T-helper 2 cell treated with Interferon-gamma antibody and Interleukin-4, amounts not matched to agents 5 μg/mL and 100 μg/mL, for 36 hours (primary cell): ENCODE measurements at regions not wholly inside any gene's neighbourhood (a gene's known extent, or its start where the extent isn't known, plus 50 kb on each side); places are given as distances from the start of the nearest gene placed in this dataset.

Experiments used
- DNase-seq: peaks from one replicate; pipeline ENCODE4 v3.0.0; 2021; ENCODE audit warnings: low spot score
- H3K27ac Mint-ChIP-seq: one replicate; pipeline ENCODE4 v1.8.0; 2021; ENCODE audit warnings: mild to moderate bottlenecking, mixed read lengths
- H3K27me3 Mint-ChIP-seq: one replicate; pipeline ENCODE4 v1.8.0; 2021; ENCODE audit warnings: low read depth, mixed read lengths
- H3K36me3 Mint-ChIP-seq: one replicate; pipeline ENCODE4 v1.8.0; 2021; ENCODE audit warnings: low read depth, mixed read lengths
- H3K4me1 Mint-ChIP-seq: one replicate; pipeline ENCODE4 v1.8.0; 2021; ENCODE audit warnings: low read depth, mixed read lengths
- H3K4me3 Mint-ChIP-seq: one replicate; pipeline ENCODE4 v1.8.0; 2022; ENCODE audit warnings: mild to moderate bottlenecking, moderate library complexity, mixed read lengths
- H3K9me3 Mint-ChIP-seq: one replicate; pipeline ENCODE4 v1.8.0; 2021; ENCODE audit warnings: mixed read lengths

DNA sequence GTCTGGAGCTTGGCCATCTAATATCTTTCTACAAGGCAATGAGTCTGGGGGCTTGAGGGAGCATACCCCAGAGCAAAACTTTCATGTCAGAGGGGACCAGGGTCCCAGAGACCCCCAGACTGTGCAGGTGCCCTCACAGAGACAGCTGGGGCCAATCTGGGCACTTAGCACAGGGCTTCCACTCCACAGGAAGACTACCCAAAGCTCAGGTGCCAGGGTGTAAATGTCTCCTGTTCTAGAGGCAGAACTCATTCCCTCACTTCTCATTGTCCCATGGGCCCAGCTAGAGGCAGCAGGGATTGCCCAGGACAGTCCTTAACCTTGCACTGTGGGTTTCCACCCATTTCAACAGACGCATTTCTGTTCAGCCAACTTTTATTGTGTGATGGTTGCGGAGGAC is 246.9 kb downstream of the ACTR3B start:
- Mint-ChIP-seq H3K27me3 (no peaks in the 10 kb centered on the region), H3K27ac (no peak overlapping the region), H3K4me3 (no peak overlapping the region), H3K9me3 (peaks cover 5% of the 10 kb centered on the region), H3K36me3 (no peaks in the 10 kb centered on the region), H3K4me1 (no peaks in the 10 kb centered on the region)
- DNase-seq = no peak

- DNase-seq = no peak
- H3K4me3 Mint-ChIP-seq = no peak overlapping the region
- no peaks in the 10 kb centered on the region for H3K9me3 Mint-ChIP-seq
- no peaks in the 10 kb centered on the region for H3K27me3 Mint-ChIP-seq
- no peaks in the 10 kb centered on the region for H3K36me3 Mint-ChIP-seq
- no peaks in the 10 kb centered on the region for H3K4me1 Mint-ChIP-seq
- H3K27ac Mint-ChIP-seq = no peak overlapping the region
Measured at GRCh38 chr7:153006911-153007310, 247.4 kb downstream of the ACTR3B start.

DNA sequence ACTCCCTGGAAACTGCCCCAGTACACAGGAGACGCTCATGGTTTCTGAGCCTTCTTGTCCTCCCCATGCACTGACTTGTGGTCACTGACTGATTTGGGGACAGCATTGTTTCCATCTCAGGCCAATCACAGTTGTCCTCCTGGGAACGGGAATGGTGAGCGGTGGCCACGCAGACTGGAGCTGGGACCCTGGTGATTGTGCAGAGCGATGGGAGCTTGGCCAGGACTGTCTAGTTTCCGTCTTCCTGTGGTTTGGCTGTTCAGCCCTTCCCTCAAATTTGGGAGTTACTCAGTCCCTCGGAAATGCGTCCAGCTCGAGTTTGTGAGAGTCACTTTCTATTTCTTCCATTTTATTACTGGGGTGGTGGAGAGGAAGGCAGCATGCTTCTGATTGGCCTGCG is 250.9 kb downstream of the ACTR3B start:
- H3K4me1 Mint-ChIP-seq = no peaks in the 10 kb centered on the region
- H3K9me3 Mint-ChIP-seq = no peaks in the 10 kb centered on the region

GRCh38 chr7:153012203-153012602 is 252.7 kb downstream of the ACTR3B start:
- H3K27me3 Mint-ChIP-seq = no peaks in the 10 kb centered on the region
- no peaks in the 10 kb centered on the region for H3K36me3 Mint-ChIP-seq
- no peaks in the 10 kb centered on the region for H3K9me3 Mint-ChIP-seq
- no peaks in the 10 kb centered on the region for H3K4me1 Mint-ChIP-seq
- H3K27ac Mint-ChIP-seq = no peak overlapping the region
- no peak for DNase-seq
- H3K4me3 Mint-ChIP-seq = no peak overlapping the region

More for the DNA sequence above, 250.9 kb downstream of the ACTR3B start:
- Mint-ChIP-seq H3K27ac (no peak overlapping the region), H3K27me3 (no peaks in the 10 kb centered on the region), H3K36me3 (no peaks in the 10 kb centered on the region), H3K4me3 (no peak overlapping the region)
- DNase-seq = no peak

DNA sequence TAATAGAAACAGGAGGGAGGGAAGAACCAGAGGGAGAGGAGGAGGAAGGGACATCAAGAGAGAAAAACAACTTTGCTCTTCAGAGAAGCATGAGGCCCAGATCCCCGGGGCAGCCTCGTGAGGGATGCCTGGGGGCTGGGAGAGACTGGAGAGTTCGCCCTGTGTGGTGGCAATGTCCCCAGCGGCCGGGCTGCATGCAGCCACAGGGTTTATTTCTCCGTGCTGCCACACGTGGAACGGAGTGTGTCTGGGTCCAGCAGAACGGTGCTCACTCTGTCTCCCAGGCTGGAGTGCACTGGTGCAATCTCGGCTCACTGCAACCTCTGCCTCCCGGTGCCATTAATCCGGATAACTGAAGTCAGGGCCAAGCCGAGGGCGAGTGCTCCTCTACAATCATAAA is 257.7 kb downstream of the ACTR3B start:
- no peak overlapping the region for H3K27ac Mint-ChIP-seq

DNA sequence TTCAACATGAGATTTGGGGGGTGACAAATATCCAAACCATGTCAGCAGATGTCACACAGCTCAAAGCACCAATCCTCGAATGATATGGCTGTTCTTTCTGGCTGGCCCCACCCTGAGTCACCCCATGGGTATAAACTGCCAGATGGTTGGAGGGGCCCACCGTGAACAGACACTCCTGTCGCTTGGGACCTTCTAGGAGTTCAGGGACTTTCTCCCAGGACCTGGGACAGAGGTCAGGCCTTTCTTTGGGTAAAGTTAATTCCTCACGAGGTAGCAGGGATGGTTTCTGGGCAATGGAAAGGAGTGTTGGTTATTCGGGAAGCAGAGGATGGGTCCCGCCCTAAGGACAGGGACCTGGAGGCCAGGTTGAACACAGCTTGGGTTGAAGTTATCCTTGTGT is 262.0 kb downstream of the ACTR3B start:
- DNase-seq = no peak
- H3K27me3 Mint-ChIP-seq = no peaks in the 10 kb centered on the region

More for the DNA sequence above, 257.7 kb downstream of the ACTR3B start:
- Mint-ChIP-seq H3K36me3 (no peaks in the 10 kb centered on the region), H3K9me3 (no peaks in the 10 kb centered on the region), H3K4me3 (no peak overlapping the region), H3K27me3 (no peaks in the 10 kb centered on the region), H3K4me1 (no peaks in the 10 kb centered on the region)
- no peak for DNase-seq

GRCh38 chr7:153022475-153023193 is 263.1 kb downstream of the ACTR3B start:
- no peak for DNase-seq
- Mint-ChIP-seq H3K27me3 (no peaks in the 10 kb centered on the region), H3K4me3 (no peak overlapping the region), H3K9me3 (no peaks in the 10 kb centered on the region), H3K27ac (no peak overlapping the region), H3K36me3 (no peaks in the 10 kb centered on the region), H3K4me1 (no peaks in the 10 kb centered on the region)

More for the DNA sequence above, 262.0 kb downstream of the ACTR3B start:
- H3K36me3 Mint-ChIP-seq = no peaks in the 10 kb centered on the region
- H3K9me3 Mint-ChIP-seq = no peaks in the 10 kb centered on the region
- no peak overlapping the region for H3K27ac Mint-ChIP-seq
- no peaks in the 10 kb centered on the region for H3K4me1 Mint-ChIP-seq
- no peak overlapping the region for H3K4me3 Mint-ChIP-seq

- H3K9me3 Mint-ChIP-seq = no peaks in the 10 kb centered on the region
Measured at GRCh38 chr7:153023194-153023592, 263.6 kb downstream of the ACTR3B start.

GRCh38 chr7:153027210-153027609 is 267.7 kb downstream of the ACTR3B start:
- no peaks in the 10 kb centered on the region for H3K4me1 Mint-ChIP-seq
- DNase-seq = no peak
- no peaks in the 10 kb centered on the region for H3K36me3 Mint-ChIP-seq
- H3K27ac Mint-ChIP-seq = no peak overlapping the region
- H3K4me3 Mint-ChIP-seq = no peak overlapping the region
- no peaks in the 10 kb centered on the region for H3K9me3 Mint-ChIP-seq
- H3K27me3 Mint-ChIP-seq = no peaks in the 10 kb centered on the region

More at GRCh38 chr7:153023194-153023592, 263.6 kb downstream of the ACTR3B start:
- no peaks in the 10 kb centered on the region for H3K36me3 Mint-ChIP-seq
- H3K27ac Mint-ChIP-seq = no peak overlapping the region
- H3K4me1 Mint-ChIP-seq = no peaks in the 10 kb centered on the region
- H3K4me3 Mint-ChIP-seq = no peak overlapping the region
- H3K27me3 Mint-ChIP-seq = no peaks in the 10 kb centered on the region
- DNase-seq = no peak

DNA sequence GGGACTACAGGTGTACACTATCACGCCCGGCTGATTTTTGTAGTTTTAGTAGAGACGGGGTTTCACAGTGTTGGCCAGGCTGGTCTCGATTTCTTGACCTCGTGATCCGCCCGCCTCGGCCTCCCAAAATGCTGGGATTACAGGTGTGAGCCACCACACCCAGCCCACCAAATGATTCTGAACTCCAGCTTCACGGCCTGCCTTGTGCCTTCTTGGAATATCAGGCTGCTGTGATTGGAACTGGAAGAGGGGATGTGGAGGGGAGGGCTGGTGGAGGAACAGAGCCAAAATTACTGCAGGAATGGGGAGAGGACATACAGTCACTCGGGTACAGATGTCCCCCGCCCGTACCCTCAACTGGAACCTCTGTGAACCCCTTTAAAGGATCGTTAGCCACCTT is 268.4 kb downstream of the ACTR3B start:
- Mint-ChIP-seq H3K27me3 (no peaks in the 10 kb centered on the region), H3K4me1 (no peaks in the 10 kb centered on the region), H3K36me3 (no peaks in the 10 kb centered on the region), H3K27ac (no peak overlapping the region), H3K4me3 (no peak overlapping the region), H3K9me3 (no peaks in the 10 kb centered on the region)
- DNase-seq = no peak

- Mint-ChIP-seq H3K36me3 (no peaks in the 10 kb centered on the region), H3K27ac (no peak overlapping the region), H3K9me3 (no peaks in the 10 kb centered on the region), H3K27me3 (no peaks in the 10 kb centered on the region), H3K4me1 (no peaks in the 10 kb centered on the region), H3K4me3 (no peak overlapping the region)
- DNase-seq = no peak
Measured at GRCh38 chr7:153030976-153031375, 271.4 kb downstream of the ACTR3B start.

- no peaks in the 10 kb centered on the region for H3K9me3 Mint-ChIP-seq
Measured at GRCh38 chr7:153034791-153035190, 275.2 kb downstream of the ACTR3B start.

DNA sequence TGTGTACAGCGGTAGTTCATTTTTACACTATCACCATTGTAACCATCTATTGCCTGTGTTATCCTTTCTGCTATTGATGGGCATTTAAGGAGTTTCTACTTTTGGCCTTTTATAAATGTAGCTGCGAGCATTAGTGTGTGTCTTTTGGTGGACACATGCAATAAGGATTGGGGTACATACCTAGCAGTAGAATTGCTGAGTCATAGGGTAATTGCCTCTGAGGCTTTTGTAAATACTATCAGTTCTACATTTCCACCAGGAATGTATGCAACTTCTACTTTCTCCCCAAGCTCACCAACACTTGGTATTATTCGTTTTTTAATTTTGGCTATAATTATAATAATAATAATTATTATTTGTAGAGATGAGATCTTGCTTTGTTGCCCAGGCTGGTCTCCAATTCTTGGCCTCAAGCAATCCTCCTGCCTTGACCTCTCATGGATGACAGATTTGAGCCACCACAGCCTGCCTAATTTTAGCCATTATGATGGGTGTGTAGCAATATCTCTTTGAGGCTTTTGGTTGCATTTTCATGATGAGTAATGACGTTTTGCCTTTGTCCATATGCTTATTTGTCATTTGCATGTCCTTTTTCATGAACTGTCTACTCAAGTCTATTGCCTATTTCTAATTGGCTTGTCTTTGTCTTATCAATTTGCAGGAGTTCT is 277.0 kb downstream of the ACTR3B start:
- Mint-ChIP-seq H3K4me1 (no peaks in the 10 kb centered on the region), H3K27me3 (no peaks in the 10 kb centered on the region), H3K9me3 (no peaks in the 10 kb centered on the region)

More at GRCh38 chr7:153034791-153035190, 275.2 kb downstream of the ACTR3B start:
- no peak overlapping the region for H3K27ac Mint-ChIP-seq
- H3K27me3 Mint-ChIP-seq = no peaks in the 10 kb centered on the region
- H3K36me3 Mint-ChIP-seq = no peaks in the 10 kb centered on the region
- no peak for DNase-seq
- no peak overlapping the region for H3K4me3 Mint-ChIP-seq
- no peaks in the 10 kb centered on the region for H3K4me1 Mint-ChIP-seq

DNA sequence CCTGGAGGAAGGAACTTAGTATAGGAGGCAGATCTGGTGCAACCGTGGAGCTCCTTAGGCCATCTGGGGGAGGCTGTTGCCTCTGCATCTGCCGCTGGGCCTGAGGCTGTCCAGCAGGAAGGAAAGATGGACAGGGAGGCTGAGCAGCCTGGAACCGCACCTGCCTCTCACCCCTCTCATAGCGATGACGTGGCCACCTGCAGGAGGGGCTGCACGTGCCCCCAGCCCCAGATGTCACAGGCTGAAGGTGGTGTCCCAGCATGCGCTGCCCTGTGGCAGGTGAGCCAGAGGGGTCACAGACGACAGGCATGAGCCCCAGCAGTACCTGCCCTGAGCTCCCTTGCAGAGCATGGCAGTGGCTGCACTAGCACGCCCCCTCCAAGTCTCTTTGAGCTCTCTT is 283.9 kb downstream of the ACTR3B start:
- Mint-ChIP-seq H3K4me1 (no peaks in the 10 kb centered on the region), H3K4me3 (no peak overlapping the region), H3K27me3 (no peaks in the 10 kb centered on the region), H3K9me3 (no peaks in the 10 kb centered on the region), H3K27ac (no peak overlapping the region), H3K36me3 (no peaks in the 10 kb centered on the region)
- DNase-seq = no peak

More for the DNA sequence above, 277.0 kb downstream of the ACTR3B start:
- Mint-ChIP-seq H3K36me3 (no peaks in the 10 kb centered on the region), H3K4me3 (no peak overlapping the region), H3K27ac (no peak overlapping the region)
- no peak for DNase-seq
